ENCODE measurements at regions not wholly inside any gene's neighbourhood (a gene's known extent, or its start where the extent isn't known, plus 50 kb on each side); places are given as distances from the start of the nearest gene placed in this dataset.

DNA sequence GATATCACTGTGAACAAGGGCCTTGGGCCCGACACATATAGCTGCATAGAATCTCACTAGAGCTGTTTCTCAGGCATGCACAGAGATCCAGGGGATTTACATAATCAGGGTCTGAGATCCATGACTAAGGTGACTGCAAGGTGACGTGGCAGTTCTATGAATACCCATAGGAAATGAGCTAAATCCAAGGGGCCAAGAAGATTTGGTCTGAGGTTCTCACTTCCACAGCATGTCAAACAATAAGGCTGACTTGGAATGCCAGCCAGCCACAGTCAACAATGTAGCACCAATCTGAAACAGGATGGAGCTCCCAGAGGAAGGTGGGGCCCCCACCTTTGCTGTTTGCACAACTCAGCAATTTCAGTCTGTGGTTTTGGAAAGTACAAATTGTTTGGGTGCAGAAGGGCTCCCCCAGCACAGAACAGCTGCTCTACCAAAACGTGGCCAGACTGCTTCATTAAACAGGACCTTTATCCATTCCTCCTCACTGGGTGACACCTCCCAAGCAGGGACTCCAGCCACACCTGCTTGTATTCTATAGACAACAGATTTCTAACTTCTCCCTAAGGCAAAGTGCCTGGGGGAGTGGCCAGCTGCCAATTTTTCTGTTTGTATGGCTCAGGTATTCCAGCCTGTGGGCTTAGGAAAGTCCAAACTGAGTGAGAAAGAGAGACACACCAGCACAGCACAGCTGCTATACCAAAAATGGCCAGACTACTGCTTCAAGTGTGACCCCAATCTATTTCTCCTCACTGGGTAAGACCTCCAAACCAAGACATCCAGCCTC is 333.4 kb downstream of the KDM5D start:
- Histone ChIP-seq H3K4me1 (ENCODE audit: control insufficient read depth, insufficient read depth, low read length) (no peaks in the 10 kb centered on the region), H3K27ac (ENCODE audit: low read length) (no peak overlapping the region), H3K9me3 (ENCODE audit: control insufficient read depth, insufficient read depth, low read depth, low read length) (no peaks in the 10 kb centered on the region), H3K4me3 (ENCODE audit: low read depth in 2 of 2, low read length in 2 of 2) (no peak overlapping the region), H3K36me3 (ENCODE audit: control insufficient read depth, insufficient read depth, low read length) (no peaks in the 10 kb centered on the region), H3K27me3 (ENCODE audit: control insufficient read depth, insufficient read depth, low read length) (no peaks in the 10 kb centered on the region)
- ChIA-PET CTCF (no interaction called here), POLR2A (no interaction called here)
- TF ChIP-seq SIN3A (IDR thresholded peaks at IDR 0.05; ENCODE audit: borderline replicate concordance, insufficient read depth, low read depth, low read length): no peak
- no peak for TF ChIP-seq POLR2AphosphoS5 (IDR thresholded peaks at IDR 0.05; ENCODE audit: low read depth, low read length)
- TF ChIP-seq, protein P1, sequence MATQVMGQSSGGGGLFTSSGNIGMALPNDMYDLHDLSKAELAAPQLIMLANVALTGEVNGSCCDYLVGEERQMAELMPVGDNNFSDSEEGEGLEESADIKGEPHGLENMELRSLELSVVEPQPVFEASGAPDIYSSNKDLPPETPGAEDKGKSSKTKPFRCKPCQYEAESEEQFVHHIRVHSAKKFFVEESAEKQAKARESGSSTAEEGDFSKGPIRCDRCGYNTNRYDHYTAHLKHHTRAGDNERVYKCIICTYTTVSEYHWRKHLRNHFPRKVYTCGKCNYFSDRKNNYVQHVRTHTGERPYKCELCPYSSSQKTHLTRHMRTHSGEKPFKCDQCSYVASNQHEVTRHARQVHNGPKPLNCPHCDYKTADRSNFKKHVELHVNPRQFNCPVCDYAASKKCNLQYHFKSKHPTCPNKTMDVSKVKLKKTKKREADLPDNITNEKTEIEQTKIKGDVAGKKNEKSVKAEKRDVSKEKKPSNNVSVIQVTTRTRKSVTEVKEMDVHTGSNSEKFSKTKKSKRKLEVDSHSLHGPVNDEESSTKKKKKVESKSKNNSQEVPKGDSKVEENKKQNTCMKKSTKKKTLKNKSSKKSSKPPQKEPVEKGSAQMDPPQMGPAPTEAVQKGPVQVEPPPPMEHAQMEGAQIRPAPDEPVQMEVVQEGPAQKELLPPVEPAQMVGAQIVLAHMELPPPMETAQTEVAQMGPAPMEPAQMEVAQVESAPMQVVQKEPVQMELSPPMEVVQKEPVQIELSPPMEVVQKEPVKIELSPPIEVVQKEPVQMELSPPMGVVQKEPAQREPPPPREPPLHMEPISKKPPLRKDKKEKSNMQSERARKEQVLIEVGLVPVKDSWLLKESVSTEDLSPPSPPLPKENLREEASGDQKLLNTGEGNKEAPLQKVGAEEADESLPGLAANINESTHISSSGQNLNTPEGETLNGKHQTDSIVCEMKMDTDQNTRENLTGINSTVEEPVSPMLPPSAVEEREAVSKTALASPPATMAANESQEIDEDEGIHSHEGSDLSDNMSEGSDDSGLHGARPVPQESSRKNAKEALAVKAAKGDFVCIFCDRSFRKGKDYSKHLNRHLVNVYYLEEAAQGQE (IDR thresholded peaks at IDR 0.05; ENCODE audit: insufficient read depth in 1 of 2, low read depth in 2 of 2, low read length in 1 of 2): no peak
- TF ChIP-seq TCF7L2 (IDR thresholded peaks at IDR 0.05; ENCODE audit: low read depth, low read length): no peak
- TF ChIP-seq, protein P2, sequence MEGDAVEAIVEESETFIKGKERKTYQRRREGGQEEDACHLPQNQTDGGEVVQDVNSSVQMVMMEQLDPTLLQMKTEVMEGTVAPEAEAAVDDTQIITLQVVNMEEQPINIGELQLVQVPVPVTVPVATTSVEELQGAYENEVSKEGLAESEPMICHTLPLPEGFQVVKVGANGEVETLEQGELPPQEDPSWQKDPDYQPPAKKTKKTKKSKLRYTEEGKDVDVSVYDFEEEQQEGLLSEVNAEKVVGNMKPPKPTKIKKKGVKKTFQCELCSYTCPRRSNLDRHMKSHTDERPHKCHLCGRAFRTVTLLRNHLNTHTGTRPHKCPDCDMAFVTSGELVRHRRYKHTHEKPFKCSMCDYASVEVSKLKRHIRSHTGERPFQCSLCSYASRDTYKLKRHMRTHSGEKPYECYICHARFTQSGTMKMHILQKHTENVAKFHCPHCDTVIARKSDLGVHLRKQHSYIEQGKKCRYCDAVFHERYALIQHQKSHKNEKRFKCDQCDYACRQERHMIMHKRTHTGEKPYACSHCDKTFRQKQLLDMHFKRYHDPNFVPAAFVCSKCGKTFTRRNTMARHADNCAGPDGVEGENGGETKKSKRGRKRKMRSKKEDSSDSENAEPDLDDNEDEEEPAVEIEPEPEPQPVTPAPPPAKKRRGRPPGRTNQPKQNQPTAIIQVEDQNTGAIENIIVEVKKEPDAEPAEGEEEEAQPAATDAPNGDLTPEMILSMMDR (IDR thresholded peaks at IDR 0.05): no peak
- no peak for DNase-seq (ENCODE audit: low read depth, low spot score)
- intact Hi-C loops (cut with micrococcal nuclease; ENCODE audit: unreplicated experiment): no loop called here
- no TSS peak for BruUV-seq (replicated peaks)
- ATAC-seq: no peak
- in situ Hi-C loops (cut with HindIII; ENCODE audit: low pct_unique_long_range_greater_than_20kb, low sequenced_read_pairs): no loop called here

DNA sequence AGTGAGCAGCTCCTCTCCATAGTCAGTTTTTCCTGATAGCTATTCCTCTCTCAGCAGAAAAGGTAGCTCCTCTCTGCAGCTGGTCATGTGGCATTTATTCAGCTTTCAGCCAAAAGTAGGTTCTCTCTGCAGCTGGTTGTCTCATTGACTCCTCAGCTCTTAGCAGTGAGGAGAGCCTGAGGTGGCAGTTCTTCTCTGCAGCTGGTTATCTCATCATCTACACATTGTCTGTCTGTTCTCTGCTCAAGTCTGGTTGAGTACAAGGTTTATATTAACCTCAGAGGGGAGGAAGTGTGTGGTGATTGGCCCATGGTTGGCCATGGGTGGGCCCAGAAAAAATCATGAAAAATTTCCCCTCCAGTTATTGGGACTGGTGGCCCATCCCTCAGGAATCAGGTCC is 338.3 kb downstream of the KDM5D start:
- no peak overlapping the region for H3K27ac ChIP-seq (ENCODE audit: low read length)
- H3K27me3 ChIP-seq (ENCODE audit: control insufficient read depth, insufficient read depth, low read length): no peaks in the 10 kb centered on the region
- intact Hi-C loops (cut with micrococcal nuclease; ENCODE audit: unreplicated experiment) (no loop called here), in situ Hi-C loops (cut with HindIII; ENCODE audit: low pct_unique_long_range_greater_than_20kb, low sequenced_read_pairs) (no loop called here)
- DNase-seq (ENCODE audit: low read depth, low spot score) (no peak), ATAC-seq (no peak)
- POLR2A ChIA-PET: no interaction called here
- H3K4me1 ChIP-seq (ENCODE audit: control insufficient read depth, insufficient read depth, low read length): no peaks in the 10 kb centered on the region
- H3K4me3 ChIP-seq (ENCODE audit: low read depth in 2 of 2, low read length in 2 of 2): no peak overlapping the region
- no peak for TF ChIP-seq TCF7L2 (IDR thresholded peaks at IDR 0.05; ENCODE audit: low read depth, low read length)
- TF ChIP-seq, protein P1 (IDR thresholded peaks at IDR 0.05; ENCODE audit: insufficient read depth in 1 of 2, low read depth in 2 of 2, low read length in 1 of 2): no peak
- TF ChIP-seq, protein P2 (IDR thresholded peaks at IDR 0.05): no peak
- TF ChIP-seq POLR2AphosphoS5 (IDR thresholded peaks at IDR 0.05; ENCODE audit: low read depth, low read length): no peak
- no peak for TF ChIP-seq SIN3A (IDR thresholded peaks at IDR 0.05; ENCODE audit: borderline replicate concordance, insufficient read depth, low read depth, low read length)
- no peaks in the 10 kb centered on the region for H3K36me3 ChIP-seq (ENCODE audit: control insufficient read depth, insufficient read depth, low read length)
- BruUV-seq (replicated peaks): no TSS peak
- CTCF ChIA-PET: no interaction called here
- H3K9me3 ChIP-seq (ENCODE audit: control insufficient read depth, insufficient read depth, low read depth, low read length): no peaks in the 10 kb centered on the region
